NCI-H774 (cell line): ENCODE measurements at regions not wholly inside any gene's neighbourhood (a gene's known extent, or its start where the extent isn't known, plus 50 kb on each side); places are given as distances from the start of the nearest gene placed in this dataset.

Source experiments
- DNase-seq: peaks from one replicate; lab custom pipeline; 2025; lab: John Stamatoyannopoulos, UW

DNA sequence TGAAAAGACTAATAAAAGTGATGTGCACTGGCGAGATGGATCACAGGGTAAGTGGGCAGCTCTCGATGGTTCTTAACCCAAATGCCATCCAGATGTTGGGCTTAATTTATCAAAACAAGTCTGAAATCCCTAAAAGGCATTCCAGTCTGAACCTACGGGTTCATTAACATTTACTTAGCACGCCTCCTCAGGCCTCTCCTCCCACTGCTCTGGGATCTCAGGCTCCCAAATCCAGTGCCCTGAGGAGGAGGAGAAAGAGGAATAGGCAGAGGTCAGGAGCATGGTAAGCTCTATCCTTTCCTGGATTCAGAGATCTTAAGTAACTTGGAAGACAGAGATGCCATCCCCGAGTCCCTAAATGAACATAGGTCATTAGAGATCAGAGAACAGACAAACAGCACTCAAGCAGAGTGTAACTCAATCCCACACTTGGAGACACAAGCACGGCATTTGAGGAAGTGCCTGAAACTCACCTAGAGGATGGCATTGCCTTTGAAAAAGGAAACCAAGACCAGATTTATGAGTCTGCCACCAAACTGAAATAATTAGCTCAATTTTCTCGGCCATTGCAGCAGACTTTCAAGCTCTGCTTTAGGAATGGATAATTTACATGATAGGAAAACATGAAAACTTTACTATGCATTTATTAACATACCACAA is 140.9 kb downstream of the CXCL12 start:
- DNase-seq, result no peak

DNA sequence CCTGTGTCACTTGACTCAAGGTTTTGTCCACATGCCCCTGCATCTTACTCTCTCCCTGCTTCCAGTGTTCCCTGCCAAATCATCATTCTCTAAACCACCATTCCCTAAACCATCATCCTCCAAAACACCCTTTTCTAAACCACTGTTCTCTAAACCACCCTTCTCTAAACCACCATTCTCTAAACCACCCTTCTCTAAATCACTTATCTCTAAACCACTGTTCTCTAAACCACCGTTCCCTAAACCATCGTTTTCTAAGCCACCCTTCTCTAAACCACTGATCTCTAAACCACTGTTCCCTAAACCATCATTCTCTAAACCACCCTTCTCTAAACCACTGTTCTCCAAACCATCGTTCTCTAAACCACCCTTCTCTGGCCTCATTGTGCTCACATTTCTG is 142.1 kb downstream of the CXCL12 start:
- DNase-seq, result no peak

DNA sequence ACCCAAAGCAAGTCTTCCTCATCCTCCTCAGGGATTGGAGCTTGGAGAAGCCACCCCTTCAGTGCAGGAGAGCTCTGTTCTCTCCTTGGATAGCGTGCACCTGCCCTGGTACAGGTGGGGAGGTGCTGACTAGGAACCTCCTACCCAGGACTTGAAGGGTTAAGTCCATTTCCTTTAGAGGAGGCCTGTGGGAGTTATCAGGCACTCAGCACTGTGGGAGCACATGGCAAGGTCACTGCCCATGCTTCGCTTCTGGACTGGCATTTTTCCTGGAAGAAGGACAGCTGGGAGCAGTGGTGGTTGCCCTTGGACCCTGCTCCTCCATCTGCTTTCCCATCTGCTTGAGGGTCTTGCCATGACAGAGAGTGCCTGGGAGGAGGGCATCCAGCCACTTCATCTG is 142.8 kb downstream of the CXCL12 start:
- no peak for DNase-seq

DNA sequence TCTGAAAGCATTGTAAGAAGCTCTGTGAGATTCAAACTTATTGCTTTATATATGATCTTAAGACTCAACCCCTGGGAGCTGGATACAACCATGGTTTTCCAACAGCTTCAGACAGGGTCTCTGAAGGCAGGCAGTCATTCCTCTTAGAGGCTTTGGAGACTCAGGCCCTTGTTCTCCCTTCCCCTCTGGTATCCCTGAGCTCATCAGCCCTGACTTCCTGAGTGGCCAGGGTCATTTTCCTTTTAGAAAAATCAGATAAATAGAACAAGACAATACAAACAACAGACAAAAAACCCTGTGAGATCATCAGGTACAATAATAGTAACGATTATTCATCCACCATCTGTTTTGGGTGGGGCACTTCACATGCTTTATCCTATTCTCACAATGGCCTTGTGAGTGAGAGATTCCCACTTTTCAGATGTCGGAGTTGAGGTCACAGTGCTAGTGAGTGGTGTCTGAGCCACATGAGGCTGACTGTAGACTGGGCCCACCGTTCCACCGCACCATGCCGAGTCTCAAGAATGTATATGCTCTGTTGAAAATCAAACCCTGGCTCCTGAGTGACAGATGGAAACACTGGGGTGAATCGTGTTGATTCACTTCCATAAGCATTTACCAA is 144.2 kb downstream of the CXCL12 start:
- DNase-seq, result no peak

DNA sequence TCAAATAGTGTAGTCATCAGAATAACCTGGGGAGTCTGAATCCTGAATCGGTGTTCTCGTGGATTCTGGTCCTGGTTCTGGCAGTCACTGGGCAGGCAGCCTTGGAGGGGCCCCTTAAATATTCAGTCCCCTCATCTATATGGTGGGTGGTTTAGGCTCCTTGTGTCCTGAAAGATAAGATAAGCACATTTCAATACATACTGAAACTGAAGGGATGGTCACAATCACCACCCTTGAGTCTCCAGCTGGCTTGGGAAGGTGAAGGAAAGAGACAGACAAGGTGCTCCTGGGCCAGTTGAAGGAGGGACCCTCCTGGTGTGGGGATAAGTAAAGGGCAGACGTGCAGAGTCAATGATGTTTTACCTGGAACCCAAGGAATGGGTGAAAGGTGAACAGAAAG is 146.7 kb downstream of the CXCL12 start:
- no peak for DNase-seq

DNA sequence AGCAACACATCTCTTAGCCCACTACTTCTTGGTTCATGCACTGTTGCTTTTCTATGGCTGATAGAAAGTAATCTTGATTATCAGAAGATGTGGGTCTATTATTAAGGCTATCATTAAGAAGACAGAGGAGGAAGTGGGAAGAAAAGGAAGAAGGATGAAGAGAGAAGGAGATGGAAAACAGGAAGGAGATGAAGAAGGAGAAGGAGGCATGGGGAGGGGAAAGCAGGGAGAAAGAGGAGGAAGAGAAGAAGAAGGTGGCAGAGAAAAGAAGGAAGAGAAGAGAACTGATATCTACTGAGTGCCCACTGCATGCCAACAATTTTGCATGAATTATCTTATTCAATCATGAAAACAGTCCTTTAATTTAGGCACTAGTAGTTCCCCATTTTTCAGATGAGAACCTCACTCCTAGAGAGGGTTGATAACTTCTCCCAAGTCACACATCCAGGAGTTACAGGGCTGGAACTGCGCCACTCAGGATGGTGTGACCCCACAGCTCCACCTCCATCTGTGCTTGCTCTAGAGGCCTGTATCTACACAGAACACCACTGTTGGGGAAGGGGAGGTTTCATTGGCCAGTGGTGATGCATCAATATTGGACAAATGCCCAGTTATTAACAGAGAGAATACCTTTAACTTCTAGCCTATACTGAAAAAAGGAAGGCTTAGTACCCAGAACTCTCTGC is 147.4 kb downstream of the CXCL12 start:
- no peak for DNase-seq

DNA sequence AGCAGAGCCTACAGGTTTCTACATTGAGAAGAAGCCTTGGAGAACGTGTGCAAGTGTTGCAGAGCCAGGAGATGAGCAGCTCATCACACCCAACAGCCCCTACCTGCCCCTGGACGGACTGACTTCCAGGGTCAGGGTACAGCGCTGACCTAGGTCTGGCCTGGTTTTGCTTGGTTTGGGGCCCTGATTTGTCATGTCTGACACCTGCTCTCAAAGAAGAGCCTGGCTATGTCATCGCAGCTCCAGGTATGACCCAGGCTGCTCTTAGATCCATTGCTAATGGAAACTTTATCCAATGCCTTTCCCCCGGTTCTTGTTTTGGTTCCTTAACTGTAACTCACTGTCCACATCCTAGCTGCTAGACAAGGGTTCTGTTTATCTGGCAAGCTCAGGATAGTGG is 149.5 kb downstream of the CXCL12 start:
- no peak for DNase-seq

DNA sequence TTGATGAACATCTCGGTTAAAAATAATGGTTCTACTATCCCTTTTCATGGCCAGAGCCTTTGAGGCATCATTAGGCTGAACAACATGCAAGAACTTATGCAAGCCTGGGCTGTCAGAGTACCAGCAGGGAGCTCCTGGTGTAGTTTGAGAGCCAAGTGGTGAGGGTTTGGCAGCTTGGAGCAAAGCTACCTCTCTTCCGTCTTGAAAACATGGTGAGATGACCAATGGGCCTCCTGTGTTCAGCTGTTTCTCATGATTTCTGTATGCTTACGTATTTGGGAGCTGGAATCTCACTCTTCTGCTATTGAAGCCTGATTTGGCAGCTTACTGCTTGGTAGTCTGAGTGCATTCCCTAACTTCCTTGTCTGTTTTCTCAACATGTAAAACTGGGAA is 150.4 kb downstream of the CXCL12 start:
- DNase-seq, result no peak

DNA sequence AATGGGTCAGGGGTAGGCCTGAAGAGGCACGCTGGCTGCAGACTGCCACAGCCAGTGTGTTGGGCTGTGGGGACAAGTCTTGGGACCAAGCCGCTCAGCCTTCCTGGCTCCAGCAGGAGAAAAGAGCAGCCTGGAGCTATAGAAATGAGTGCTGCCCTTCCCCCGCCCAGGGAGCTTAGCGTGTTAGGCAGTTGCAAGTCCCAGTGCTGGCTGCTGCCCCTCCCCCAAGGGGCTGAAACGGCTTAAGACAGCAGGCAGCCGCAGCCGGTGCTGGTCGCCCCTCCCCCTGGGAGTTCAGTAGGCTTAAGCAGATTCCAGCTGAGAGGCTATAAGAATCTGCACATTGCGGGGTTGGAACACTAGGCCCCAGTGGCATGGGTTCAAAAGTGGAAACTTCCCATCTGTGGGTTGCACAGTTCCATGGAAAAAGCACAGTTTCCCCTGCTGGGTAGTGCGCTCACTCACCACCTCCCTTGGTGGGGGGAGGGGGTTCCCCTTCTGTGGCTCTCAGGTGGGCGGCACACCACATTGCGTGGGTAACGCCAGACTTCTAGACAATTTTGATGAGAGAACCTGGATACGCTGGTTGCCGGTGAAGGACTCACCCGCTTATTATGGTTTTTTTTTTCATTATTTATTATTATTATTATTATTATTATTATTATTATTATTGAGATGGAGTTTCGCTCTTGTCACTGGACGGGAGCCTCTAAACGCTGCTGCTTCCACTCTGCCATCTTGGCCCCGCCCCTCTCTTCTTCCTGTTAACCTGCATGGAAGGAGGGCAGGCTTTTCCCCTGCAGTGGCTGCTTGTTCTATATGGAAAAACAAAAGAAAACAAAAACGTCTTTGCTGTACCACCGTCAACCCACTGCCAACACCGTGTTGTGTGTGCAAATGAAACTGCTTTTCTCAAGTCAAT is 151.1 kb downstream of the CXCL12 start:
- no peak for DNase-seq

DNA sequence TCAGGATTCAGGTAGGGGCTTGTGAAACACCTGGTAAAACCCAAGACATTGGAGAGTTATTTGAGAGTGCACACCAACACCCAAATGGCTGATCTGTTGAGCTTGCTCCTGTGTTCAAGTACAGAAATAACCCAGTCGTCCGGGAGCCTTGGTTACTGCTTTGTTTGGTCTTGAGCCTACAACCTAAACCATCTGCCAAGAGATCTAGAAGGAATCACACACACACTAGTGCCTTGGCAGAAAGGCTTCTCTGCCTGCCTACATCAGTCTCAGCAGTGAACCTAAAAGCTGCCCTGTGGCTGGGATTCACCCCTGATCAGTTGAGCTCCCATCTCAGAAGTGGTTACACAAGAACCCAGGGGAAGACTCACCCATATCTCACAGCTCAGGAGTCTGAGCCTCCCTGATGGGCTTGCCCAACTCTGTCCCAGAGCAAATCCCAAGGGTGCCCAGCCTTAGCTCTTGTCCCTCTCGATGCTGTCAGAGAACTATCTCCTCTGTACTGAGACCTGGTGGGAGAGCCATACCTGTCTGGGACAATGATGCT is 167.6 kb downstream of the CXCL12 start:
- DNase-seq, result no peak

DNA sequence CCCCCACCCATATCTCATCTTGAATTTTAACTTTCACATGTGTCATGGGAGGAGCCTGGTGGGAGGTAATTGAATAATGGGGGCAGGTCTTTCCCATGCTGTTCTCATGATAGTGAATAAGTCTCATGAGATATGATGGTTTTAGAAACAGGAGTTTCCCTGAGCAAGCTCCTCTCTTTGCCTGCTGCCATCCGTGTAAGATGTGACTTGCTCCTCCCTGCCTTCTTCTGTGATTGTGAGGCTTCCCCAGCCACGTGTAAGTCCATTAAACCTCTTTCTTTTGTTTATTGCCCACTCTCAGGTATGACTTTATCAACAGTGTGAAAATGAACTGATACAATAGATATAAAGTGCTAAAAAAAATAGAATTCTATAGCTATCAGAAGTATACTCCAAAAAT is 168.8 kb downstream of the CXCL12 start:
- DNase-seq, result no peak

DNA sequence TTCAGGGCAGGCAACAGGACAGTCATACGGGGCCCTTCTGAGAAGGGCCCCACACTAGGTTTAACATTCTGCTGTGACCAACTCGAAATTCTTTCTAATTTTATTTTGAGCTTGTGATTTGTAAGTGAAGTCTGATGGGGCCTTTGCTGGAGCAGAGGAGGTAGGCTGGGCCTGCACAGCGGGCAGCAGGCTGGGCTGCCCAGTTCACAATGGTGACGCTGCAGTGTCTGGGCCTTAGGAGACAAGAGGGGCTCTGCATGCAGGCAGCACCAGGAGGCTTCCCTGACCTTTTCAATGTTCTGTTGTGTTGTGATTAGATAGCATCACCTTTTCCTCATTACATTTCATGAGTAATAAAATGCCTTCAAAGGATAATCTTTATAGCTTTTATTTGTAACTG is 175.1 kb downstream of the CXCL12 start:
- DNase-seq, result no peak

DNA sequence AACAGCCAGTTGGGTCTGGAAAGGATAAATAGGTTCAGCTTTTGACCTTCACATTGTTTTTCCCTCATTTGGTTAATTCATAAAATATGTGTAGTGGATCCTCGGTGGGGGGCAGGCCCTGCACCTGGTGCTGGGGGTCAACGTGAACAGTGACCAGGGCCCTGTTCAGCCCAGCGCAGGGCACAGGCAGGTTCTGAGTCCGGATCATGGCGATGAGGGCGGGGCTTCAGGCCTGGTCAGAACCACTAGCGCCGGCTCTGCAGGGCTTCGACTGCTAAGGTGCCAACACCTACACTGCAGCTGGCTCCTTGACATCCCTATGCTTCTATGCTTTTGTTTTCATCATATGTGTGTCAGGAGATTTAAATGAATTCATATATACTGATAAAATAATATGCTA is 177.7 kb downstream of the CXCL12 start:
- DNase-seq, result no peak

DNA sequence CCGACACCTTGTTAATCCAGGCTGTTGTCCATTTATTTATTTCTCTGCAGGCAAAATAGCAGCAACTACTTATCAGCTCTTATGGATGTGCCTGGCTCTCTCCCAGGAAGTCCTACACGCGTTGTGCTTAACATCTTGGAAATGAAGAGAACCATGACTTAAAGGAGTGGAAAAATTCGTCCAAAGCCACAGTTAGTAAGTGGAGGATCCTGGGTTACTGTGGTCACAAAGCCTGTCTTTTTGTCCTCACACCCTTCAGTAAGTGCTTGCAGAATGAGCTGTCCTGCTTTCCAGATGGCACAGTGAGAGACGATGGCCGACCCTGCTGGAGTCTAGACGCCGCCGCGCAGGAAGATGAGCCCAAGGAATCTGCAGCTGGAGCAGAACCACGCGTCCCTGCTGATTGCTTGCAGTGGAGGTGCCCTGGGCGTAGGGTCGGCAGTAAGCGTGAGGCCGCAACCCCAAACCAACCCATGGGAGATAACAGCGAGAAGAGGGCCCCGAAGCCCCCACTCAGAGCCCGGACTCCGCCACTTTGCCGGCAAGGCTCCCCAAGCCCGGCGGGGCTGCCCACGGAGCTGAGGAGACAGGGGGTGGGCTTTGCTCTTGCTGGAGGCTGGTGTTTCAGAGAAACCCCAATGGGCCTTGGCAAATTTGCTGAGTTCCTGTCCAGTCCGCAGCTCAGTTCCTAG is 178.6 kb downstream of the CXCL12 start:
- no peak for DNase-seq

DNA sequence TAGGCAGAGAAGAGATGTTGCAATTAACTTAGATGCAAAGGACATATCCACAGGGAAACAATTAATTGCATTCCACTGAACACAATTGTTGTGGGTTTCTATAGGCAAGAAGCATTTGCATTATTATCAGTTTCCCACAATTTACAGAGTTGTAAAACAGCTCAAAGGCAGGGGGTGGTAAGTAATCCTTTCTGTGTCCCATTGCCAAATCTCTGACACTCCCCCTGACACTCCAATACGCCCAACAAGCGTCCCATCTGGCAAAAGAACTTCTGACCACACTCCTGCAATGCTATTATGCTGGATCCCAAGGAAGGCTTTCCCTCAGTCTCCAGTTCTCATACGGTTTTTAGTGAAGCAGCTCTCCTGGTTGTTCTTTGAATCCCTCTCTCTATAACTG is 179.8 kb downstream of the CXCL12 start:
- DNase-seq, result no peak

DNA sequence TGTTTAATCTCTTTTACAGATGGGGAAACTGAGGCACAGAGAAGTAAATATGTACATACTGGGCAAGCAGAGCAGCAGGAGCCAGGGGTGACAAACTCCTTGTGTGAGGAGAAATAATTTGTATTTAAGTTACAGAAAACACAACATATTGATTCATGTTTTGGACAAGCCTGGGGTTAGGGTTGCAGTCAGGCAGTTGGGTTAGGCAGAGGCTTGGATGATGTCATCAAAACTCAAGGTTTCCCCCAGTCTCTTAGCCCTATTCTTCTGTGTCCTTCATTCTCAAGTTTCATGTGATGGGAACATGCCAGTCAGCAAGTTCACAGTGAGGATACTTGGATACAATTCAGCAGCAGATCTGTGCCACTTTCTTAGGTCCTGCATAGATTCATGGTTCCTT is 181.4 kb downstream of the CXCL12 start:
- DNase-seq, result no peak

DNA sequence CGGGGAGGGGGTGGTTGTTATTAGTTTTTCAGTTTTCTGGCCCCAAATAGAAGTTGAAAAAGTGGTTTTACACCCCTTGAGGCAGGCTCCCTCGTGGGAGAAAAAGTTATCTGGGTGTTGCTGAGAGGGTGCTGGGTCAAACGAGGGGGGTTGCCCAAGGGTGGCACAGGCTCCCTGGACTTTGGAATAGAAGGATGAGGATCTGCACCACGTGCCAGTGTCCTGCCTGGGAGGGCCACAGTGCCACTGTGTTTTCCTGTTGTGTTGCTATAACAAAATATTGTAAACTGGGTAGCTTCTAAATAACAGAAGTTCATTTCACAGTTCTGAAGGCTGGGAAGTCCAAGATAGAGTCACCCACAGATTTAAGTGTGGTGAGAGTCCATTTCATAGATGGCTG is 181.9 kb downstream of the CXCL12 start:
- no peak for DNase-seq

DNA sequence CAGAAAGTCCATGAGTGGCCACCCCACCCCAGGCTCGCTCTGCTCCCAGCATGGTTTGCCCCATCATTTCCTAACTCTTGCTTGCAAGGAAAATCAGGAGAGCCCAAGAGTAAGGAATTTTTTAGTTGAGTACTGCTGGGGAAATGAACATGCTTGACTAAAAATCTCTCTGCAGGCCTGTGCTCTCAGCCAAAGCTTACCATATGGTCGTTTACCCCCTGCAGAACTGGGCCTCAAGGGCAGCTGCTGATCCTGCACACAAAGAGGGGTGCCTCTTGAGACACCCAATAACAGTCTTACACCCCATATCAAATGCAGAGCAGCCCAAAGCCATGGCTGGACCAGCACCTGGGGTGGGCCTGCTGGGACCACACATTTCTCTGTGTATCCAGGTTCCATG is 183.2 kb downstream of the CXCL12 start:
- no peak for DNase-seq

DNA sequence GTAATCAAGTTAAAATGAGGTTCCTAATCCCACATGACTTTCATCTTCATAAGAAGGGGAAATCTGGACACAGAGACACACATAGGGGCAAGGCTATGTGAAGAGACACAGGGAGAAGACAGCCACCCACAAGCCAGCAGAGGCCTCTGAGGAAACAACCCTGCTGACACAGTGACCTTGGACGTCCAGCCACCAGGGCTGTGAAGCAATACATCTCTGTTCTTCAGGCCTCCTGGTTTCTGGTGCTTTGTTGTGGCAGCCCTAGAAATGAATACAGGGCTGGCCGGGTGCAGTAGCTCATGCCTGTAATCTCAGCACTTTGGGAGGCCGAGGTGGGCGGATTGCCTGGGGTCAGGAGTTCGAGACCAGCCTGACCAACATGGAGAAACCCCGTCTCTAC is 183.9 kb downstream of the CXCL12 start:
- DNase-seq, result no peak

DNA sequence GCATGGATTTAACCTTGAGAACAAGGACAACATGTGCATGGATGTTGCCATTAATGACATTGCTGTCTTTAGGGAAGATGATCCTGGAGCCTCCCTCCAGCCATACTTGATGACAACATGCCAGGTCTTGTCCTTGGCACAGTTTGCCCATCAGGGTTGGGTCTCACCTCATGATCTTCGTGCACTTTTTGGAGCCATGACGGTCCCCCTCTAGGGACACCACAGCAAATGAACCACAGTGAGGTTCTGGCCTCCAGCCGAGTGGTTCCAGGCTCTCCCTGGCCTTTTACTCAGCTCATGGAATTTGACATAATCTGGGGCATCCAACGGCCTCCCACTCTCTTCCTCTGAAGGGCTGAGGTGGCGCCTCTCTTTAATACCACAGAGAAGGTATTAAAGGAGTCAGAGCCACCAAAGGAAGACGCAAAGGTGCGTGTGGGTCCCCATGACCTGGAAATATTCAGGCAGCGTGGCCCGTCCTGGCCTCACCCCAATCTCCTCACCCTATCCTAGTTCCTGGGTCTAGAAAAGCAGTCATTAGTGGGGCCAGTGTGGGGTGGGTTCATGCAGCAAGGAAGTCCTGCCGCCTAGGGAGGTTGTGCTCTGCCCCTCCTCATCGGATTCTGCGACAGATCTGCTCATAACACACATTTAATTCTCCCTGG is 184.8 kb downstream of the CXCL12 start:
- no peak for DNase-seq

DNA sequence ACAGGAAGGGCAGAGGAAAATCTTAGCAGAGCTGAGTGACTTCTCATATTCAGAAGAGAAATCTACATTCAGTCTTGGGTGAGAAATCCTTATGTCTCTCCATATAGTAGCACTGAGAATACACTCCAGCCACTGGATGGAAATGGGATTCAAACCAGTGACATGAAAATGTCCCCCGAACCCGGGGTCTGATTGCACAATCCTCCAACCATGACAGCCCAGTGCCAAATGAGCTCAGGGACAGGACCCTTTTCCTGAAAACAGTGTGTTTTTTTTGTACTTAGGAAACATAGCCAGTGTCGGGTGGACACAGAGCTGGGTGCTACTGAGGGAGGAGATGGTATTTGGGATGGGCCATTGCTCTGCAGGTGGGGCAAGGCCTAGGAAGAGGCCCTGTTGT is 185.6 kb downstream of the CXCL12 start:
- DNase-seq, result no peak
